IMR-90 (cell line): ENCODE measurements at regions not wholly inside any gene's neighbourhood (a gene's known extent, or its start where the extent isn't known, plus 50 kb on each side); places are given as distances from the start of the nearest gene placed in this dataset.

Experiments
- ATAC-seq: fragments of 200-7000 bp; cut with Tn5 transposase; 2 replicates; pipeline ENCODE4 v1.9.1; 2020; ENCODE audit warnings: low read depth, mild to moderate bottlenecking, moderate library complexity
- BruUV-seq: library from RNA; stranded (reverse); fragments of 400-500 nt; replicated peaks from 2 replicates; lab custom pipeline; 2021; lab: Mats Ljungman, UMichigan
- CTCF ChIA-PET: fragments of 300-600 bp; formaldehyde crosslinking; extraction: SDS; loops from one replicate; lab custom pipeline; 2021; ENCODE audit warnings: antibody characterized with exemption; lab: Yijun Ruan, JAX
- POLR2A ChIA-PET: fragments of 300-600 bp; sonication (Branson Sonifier 250); formaldehyde crosslinking; loops from one replicate; lab custom pipeline; 2022; ENCODE audit warnings: antibody characterized with exemption; ENCODE audit not compliant: unreplicated experiment; lab: Charles Lee
- DNase-seq: peaks from one replicate; pipeline ENCODE4 v3.0.0; 2013
- H2AFZ ChIP-seq: replicated peaks from 2 replicates; pipeline ENCODE3; 2013; ENCODE audit warnings: low read length, mild to moderate bottlenecking; ENCODE audit not compliant: poor library complexity
- H2AK5ac ChIP-seq: 2 replicates; pipeline ENCODE4 v1.6.1; 2013; ENCODE audit warnings: low read depth, low read length, inconsistent platforms
- H2AK9ac ChIP-seq: replicated peaks from 2 replicates; pipeline ENCODE3; 2013; ENCODE audit warnings: mild to moderate bottlenecking, low read depth, low read length, moderate library complexity; ENCODE audit not compliant: poor library complexity
- H2BK120ac ChIP-seq: 2 replicates; pipeline ENCODE4 v1.6.1; 2013; ENCODE audit warnings: low read depth, low read length, inconsistent platforms
- H2BK15ac ChIP-seq: 3 replicates; pipeline ENCODE4 v1.6.1; 2013; ENCODE audit warnings: low read depth, low read length, inconsistent platforms
- H2BK20ac ChIP-seq: 2 replicates; pipeline ENCODE4 v1.6.1; 2013; ENCODE audit warnings: low read depth, mild to moderate bottlenecking, inconsistent platforms, low read length, moderate library complexity
- H2BK5ac ChIP-seq: 2 replicates; pipeline ENCODE4 v1.6.1; 2013; ENCODE audit warnings: mild to moderate bottlenecking, low read depth, low read length, inconsistent platforms; ENCODE audit not compliant: poor library complexity, severe bottlenecking
- H3K14ac ChIP-seq: replicated peaks from 2 replicates; pipeline ENCODE4 v1.6.1; 2013; ENCODE audit warnings: low read depth, low read length, inconsistent platforms
- H3K18ac ChIP-seq: 2 replicates; pipeline ENCODE4 v1.6.1; 2013; ENCODE audit warnings: low read depth, low read length, control low read depth
- H3K23ac ChIP-seq: 2 replicates; pipeline ENCODE4 v1.6.1; 2013; ENCODE audit warnings: low read depth, low read length, inconsistent platforms
- H3K27ac ChIP-seq: 2 replicates; pipeline ENCODE4 v1.5.1; 2013; ENCODE audit warnings: mild to moderate bottlenecking, control low read depth, low read length; ENCODE audit not compliant: insufficient read depth
- H3K27me3 ChIP-seq: 2 replicates; pipeline ENCODE4 v1.6.1; 2013; ENCODE audit warnings: low read length; ENCODE audit not compliant: control insufficient read depth, insufficient read depth
- H3K36me3 ChIP-seq: 2 replicates; pipeline ENCODE4 v1.6.1; 2013; ENCODE audit warnings: low read length, mixed read lengths; ENCODE audit not compliant: control insufficient read depth, insufficient read depth
- H3K4ac ChIP-seq: 2 replicates; pipeline ENCODE4 v1.6.1; 2013; ENCODE audit warnings: low read depth, low read length, inconsistent platforms
- H3K4me1 ChIP-seq: 2 replicates; pipeline ENCODE4 v1.6.1; 2013; ENCODE audit warnings: low read length, mixed read lengths; ENCODE audit not compliant: control insufficient read depth, insufficient read depth
- H3K4me2 ChIP-seq: 2 replicates; pipeline ENCODE4 v1.6.1; 2013; ENCODE audit warnings: low read depth, mild to moderate bottlenecking, control low read depth, low read length, moderate library complexity
- H3K4me3 ChIP-seq: 2 replicates; pipeline ENCODE4 v1.5.1; 2013; ENCODE audit warnings: low read depth, mild to moderate bottlenecking, control low read depth, low read length, moderate library complexity; ENCODE audit not compliant: insufficient read depth
- H3K56ac ChIP-seq: 2 replicates; pipeline ENCODE4 v1.6.1; 2013; ENCODE audit warnings: low read length, inconsistent platforms; ENCODE audit not compliant: insufficient read depth; ENCODE audit errors: extremely low read depth
- H3K79me1 ChIP-seq, 2 experiments: 2 replicates each; pipeline ENCODE4 v1.6.1; 2013; ENCODE audit warnings: low read length in 2 of 2, inconsistent platforms in 1 of 2, low read depth in 1 of 2
- H3K9ac ChIP-seq: 2 replicates; pipeline ENCODE4 v1.6.1; 2013; ENCODE audit warnings: low read depth, low read length, control low read depth
- H3K9me1 ChIP-seq: 2 replicates; pipeline ENCODE4 v1.6.1; 2013; ENCODE audit warnings: low read length, inconsistent platforms; ENCODE audit not compliant: insufficient read depth
- H3K9me3 ChIP-seq: 2 replicates; pipeline ENCODE4 v1.6.1; 2013; ENCODE audit warnings: low read length; ENCODE audit not compliant: control insufficient read depth, insufficient read depth
- H4K20me1 ChIP-seq: 2 replicates; pipeline ENCODE4 v1.6.1; 2013; ENCODE audit warnings: low read length, inconsistent platforms; ENCODE audit not compliant: insufficient read depth
- H4K5ac ChIP-seq: 2 replicates; pipeline ENCODE4 v1.6.1; 2013; ENCODE audit warnings: mild to moderate bottlenecking, low read depth, low read length, control low read depth
- H4K8ac ChIP-seq, 2 experiments: 2 replicates each; pipeline ENCODE4 v1.6.1; 2013; ENCODE audit warnings: low read depth in 2 of 2, low read length in 2 of 2, control low read depth in 1 of 2, inconsistent platforms in 1 of 2
- H4K91ac ChIP-seq: 2 replicates; pipeline ENCODE4 v1.6.1; 2013; ENCODE audit warnings: low read depth, low read length, inconsistent platforms; ENCODE audit not compliant: insufficient read depth
- CEBPB ChIP-seq: IDR thresholded peaks from 2 replicates; pipeline ENCODE4 v1.6.1; 2012; ENCODE audit warnings: low read depth, low read length, improper control_type of control experiment
- MAFK ChIP-seq: IDR thresholded peaks from 2 replicates; pipeline ENCODE4 v1.6.1; 2012; ENCODE audit warnings: low read depth, low read length, improper control_type of control experiment
- WGBS, 2 experiments: methylation state at CpG; one replicate each; pipeline versions ENCODE4 v1.1.5 to v1.1.7; 2013; ENCODE audit warnings: missing lambda C conversion rate in 2 of 2; ENCODE audit not compliant: insufficient read length in 1 of 2; ENCODE audit errors: extremely low coverage in 2 of 2; 5-methylcytosine and 5-hydroxymethylcytosine counted together
- dilution Hi-C: fragments of 300-500 bp; cut with HindIII; formaldehyde crosslinking; loops from one replicate; pipeline ENCODE4 v1.14.3; 2018; ENCODE audit warnings: low sequenced_read_pairs; ENCODE audit not compliant: unreplicated experiment
- in situ Hi-C: fragments of 300-500 bp; cut with MboI; formaldehyde crosslinking; loops from 3 replicates; pipeline ENCODE4 v1.14.3; 2019; ENCODE audit warnings: low sequenced_read_pairs, inconsistent platforms, mixed read lengths
- intact Hi-C: fragments of 100-400 bp; cut with micrococcal nuclease; formaldehyde crosslinking; loops from 2 replicates; pipeline ENCODE4 v1.10.0; 2022

DNA sequence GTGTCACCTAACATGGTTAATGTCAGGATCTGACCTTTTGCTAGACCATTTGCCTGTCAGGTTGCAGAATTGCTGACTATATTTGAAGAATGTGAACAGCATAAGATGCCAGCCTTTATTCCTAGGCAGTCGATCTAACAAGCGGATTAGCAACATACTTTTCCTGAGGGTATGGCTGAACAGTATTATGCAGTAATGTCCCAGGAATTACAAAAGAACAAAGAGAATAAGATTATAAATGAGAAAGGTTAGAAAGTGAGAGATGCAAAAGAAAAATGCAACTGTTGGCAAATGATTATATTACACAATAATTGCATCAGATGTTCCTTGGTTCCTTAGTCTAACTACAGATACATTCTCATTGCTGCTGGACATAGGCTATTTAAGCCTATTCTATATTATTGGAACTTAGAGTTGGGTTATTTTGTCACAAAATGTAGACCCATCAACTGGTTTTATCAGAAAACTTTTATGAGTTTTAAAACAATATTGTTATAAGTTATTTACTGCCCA is 647.1 kb upstream of the CRIM1 start:
- Histone ChIP-seq H3K79me1 (no peaks in the 10 kb centered on the region), H3K18ac (no peak overlapping the region), H4K8ac (no peak overlapping the region), H3K9me1 (no peaks in the 10 kb centered on the region), H4K20me1 (no peaks in the 10 kb centered on the region), H3K4me1 (no peaks in the 10 kb centered on the region), H2AK9ac (no peak overlapping the region), H2BK5ac (no peak overlapping the region), H4K5ac (no peak overlapping the region), H3K27me3 (no peaks in the 10 kb centered on the region), H2AK5ac (no peak overlapping the region), H3K36me3 (no peaks in the 10 kb centered on the region), H3K27ac (no peak overlapping the region), H3K23ac (no peak overlapping the region), H3K4me2 (no peak overlapping the region), H2BK120ac (no peak overlapping the region), H2BK15ac (no peak overlapping the region), H3K9ac (no peak overlapping the region), H3K9me3 (no peaks in the 10 kb centered on the region), H3K4me3 (no peak overlapping the region), H4K91ac (no peak overlapping the region), H2AFZ (no peak overlapping the region), H3K14ac (no peak overlapping the region), H2BK20ac (no peak overlapping the region), H3K4ac (no peak overlapping the region), H3K56ac (no peak overlapping the region)
- ChIA-PET POLR2A (no interaction called here), CTCF (no interaction called here)
- intact Hi-C loops (no loop called here), dilution Hi-C loops (no loop called here), in situ Hi-C loops (no loop called here)
- ATAC-seq (no peak), DNase-seq (no peak)
- WGBS, 2 experiments, result 100% methylated on average over 2 of the region's 2 CpGs; no CpG with 5 or more reads in 1 of the 2 experiments
- TF ChIP-seq MAFK, result no peak
- TF ChIP-seq CEBPB, result peak; percentile 45; the same call in 1 of the 2 replicates
- BruUV-seq, result no TSS peak
